ENCODE measurements at regions not wholly inside any gene's neighbourhood (a gene's known extent, or its start where the extent isn't known, plus 50 kb on each side); places are given as distances from the start of the nearest gene placed in this dataset.

DNA sequence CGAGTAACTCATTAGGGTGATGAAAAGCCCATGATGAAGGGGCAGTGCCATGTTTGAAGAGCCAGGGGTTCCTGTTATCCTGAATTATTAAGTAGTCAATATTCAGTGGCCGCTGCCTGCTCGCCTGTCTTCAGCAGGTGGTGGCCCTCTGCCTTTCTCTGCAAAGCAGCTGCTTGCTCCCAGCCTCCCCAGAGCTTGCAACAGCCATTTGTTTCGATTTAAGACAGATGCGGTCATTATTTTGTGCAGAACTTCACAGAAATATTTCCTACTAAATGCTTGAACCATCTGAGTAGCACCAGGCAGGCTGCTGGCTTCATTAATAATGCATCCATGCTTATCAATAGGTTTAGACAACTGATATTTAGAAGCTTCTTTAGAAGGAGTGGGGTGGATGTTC lies 104.3 kb upstream of the TTC29 start (continued):
- TF ChIP-seq TCF7 (IDR thresholded peaks at IDR 0.05; ENCODE audit: borderline replicate concordance): no peak
- no peak for TF ChIP-seq ZNF263 (CRISPR knock-in tag; IDR thresholded peaks at IDR 0.05; ENCODE audit: borderline replicate concordance)
- no peak for TF ChIP-seq BCOR (IDR thresholded peaks at IDR 0.05)

DNA sequence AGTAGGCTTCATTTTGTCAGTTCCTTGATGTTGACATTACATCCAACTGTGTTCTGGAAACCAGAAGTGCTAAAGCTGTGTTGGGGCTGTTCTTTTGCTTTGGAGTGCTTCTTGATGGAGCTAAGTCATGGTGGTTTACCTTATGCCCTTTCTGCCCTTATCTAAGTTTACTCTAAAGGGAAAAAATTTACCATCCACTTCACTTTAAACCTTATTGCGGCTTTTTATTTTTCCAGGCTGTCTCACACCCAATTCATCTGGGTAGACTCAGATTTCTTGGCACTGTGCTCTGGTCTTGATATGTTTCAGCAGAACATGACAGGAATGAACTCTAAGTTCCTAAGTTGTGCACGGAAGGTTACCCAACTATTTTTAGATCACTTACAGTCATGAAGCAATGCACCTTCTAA lies 104.7 kb upstream of the TTC29 start:
- DNase-seq (ENCODE audit: extremely low read depth in 1 of 4, low spot score in 3 of 4) (no peak), FAIRE-seq (no peak), ATAC-seq (no peak)
- H3K79me2 ChIP-seq (ENCODE audit: control insufficient read depth, insufficient read depth, low read length): no peaks in the 10 kb centered on the region
- WGBS (ENCODE audit: insufficient coverage, low coverage, missing lambda C conversion rate): 0% methylated on average over 2 of the region's 2 CpGs
- H3K4me1 ChIP-seq (replicated peaks in 1 of 2; ENCODE audit: control insufficient read depth in 2 of 2, insufficient read depth in 2 of 2, low read length in 2 of 2): no peaks in the 10 kb centered on the region
- no peaks in the 10 kb centered on the region for H3K9me3 ChIP-seq (replicated peaks; ENCODE audit: control insufficient read depth, insufficient read depth, low read depth, low read length)
- no peak overlapping the region for H3K4me3 ChIP-seq
- in situ Hi-C loops (cut with MboI): no loop called here
- no TSS peak for BruUV-seq (replicated peaks)
- H3K27ac ChIP-seq (ENCODE audit: extremely low read depth, low read depth, low read length): no peak overlapping the region
- no peaks in the 10 kb centered on the region for H3K27me3 ChIP-seq (ENCODE audit: control insufficient read depth in 2 of 2, insufficient read depth in 2 of 2, low read length in 2 of 2)
- H2AFZ ChIP-seq (ENCODE audit: low read depth, low read length): no peak overlapping the region
- no peaks in the 10 kb centered on the region for H3K9me1 ChIP-seq (ENCODE audit: control insufficient read depth, insufficient read depth, low read length)
- ChIA-PET POLR2A (no interaction called here), CTCF (ENCODE audit: low intra/inter-chr PET ratio) (no interaction called here)
- intact Hi-C loops (cut with micrococcal nuclease): no loop called here
- no peak overlapping the region for H3K9ac ChIP-seq (ENCODE audit: insufficient read depth in 1 of 2, low read depth in 2 of 2, low read length in 2 of 2)
- H3K4me2 ChIP-seq (ENCODE audit: insufficient read depth, low read length): no peak overlapping the region
- TF ChIP-seq, protein P1, sequence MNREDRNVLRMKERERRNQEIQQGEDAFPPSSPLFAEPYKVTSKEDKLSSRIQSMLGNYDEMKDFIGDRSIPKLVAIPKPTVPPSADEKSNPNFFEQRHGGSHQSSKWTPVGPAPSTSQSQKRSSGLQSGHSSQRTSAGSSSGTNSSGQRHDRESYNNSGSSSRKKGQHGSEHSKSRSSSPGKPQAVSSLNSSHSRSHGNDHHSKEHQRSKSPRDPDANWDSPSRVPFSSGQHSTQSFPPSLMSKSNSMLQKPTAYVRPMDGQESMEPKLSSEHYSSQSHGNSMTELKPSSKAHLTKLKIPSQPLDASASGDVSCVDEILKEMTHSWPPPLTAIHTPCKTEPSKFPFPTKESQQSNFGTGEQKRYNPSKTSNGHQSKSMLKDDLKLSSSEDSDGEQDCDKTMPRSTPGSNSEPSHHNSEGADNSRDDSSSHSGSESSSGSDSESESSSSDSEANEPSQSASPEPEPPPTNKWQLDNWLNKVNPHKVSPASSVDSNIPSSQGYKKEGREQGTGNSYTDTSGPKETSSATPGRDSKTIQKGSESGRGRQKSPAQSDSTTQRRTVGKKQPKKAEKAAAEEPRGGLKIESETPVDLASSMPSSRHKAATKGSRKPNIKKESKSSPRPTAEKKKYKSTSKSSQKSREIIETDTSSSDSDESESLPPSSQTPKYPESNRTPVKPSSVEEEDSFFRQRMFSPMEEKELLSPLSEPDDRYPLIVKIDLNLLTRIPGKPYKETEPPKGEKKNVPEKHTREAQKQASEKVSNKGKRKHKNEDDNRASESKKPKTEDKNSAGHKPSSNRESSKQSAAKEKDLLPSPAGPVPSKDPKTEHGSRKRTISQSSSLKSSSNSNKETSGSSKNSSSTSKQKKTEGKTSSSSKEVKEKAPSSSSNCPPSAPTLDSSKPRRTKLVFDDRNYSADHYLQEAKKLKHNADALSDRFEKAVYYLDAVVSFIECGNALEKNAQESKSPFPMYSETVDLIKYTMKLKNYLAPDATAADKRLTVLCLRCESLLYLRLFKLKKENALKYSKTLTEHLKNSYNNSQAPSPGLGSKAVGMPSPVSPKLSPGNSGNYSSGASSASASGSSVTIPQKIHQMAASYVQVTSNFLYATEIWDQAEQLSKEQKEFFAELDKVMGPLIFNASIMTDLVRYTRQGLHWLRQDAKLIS (CRISPR knock-in tag; IDR thresholded peaks at IDR 0.05): no peak
- no peak for TF ChIP-seq ARID2 (IDR thresholded peaks at IDR 0.05)
- H3K36me3 ChIP-seq (ENCODE audit: control insufficient read depth, insufficient read depth, low read length): no peaks in the 10 kb centered on the region
- H4K20me1 ChIP-seq (replicated peaks; ENCODE audit: control insufficient read depth, insufficient read depth, low read length): no peaks in the 10 kb centered on the region
